ENCODE measurements at regions not wholly inside any gene's neighbourhood (a gene's known extent, or its start where the extent isn't known, plus 50 kb on each side); places are given as distances from the start of the nearest gene placed in this dataset.

DNA sequence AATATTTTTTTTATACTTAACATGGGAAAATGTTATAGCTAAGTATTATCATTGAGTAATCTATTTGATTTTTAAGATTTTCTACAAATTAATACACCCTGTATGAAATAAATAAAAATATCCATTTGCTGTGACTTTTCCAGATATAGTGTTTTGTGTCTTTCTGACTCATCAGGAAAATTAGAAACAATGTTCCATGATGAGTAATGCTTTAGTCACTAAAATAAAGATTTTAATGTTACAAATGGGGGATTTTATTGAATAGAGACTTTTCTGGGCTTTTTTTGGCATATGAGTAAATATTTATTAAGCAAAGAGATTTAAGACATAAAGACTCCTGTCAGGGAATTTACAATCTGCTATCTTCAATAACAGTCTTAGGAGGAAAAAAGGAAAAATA, 279.2 kb upstream of the NOCT start:
- in situ Hi-C loops (cut with MboI; ENCODE audit: low sequenced_read_pairs, unreplicated experiment): no loop called here
- TF ChIP-seq, protein P1, sequence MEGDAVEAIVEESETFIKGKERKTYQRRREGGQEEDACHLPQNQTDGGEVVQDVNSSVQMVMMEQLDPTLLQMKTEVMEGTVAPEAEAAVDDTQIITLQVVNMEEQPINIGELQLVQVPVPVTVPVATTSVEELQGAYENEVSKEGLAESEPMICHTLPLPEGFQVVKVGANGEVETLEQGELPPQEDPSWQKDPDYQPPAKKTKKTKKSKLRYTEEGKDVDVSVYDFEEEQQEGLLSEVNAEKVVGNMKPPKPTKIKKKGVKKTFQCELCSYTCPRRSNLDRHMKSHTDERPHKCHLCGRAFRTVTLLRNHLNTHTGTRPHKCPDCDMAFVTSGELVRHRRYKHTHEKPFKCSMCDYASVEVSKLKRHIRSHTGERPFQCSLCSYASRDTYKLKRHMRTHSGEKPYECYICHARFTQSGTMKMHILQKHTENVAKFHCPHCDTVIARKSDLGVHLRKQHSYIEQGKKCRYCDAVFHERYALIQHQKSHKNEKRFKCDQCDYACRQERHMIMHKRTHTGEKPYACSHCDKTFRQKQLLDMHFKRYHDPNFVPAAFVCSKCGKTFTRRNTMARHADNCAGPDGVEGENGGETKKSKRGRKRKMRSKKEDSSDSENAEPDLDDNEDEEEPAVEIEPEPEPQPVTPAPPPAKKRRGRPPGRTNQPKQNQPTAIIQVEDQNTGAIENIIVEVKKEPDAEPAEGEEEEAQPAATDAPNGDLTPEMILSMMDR (IDR thresholded peaks at IDR 0.05; ENCODE audit: borderline replicate concordance, control extremely low read depth, extremely low read depth, insufficient read depth, missing control alignments): no peak
- DNase-seq (ENCODE audit: low spot score): no peak

DNA sequence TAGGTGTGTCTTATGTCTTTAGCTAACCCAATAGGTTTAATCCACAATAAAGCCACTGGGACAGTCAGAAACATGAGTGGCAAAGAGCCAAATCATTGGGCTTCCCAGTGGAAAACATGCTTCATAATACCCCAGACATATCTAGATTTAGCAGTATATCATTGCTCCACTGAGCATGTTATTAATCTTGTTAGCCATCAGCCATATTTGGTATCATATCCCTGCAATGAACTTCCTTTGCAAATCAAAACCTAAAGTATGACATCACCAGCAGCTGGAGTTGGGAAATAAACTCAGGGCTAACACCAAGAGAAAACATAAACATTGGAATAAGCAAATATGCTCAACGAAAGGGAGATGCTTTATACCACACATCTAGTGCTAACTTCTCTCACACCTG, 280.8 kb upstream of the NOCT start:
- in situ Hi-C loops (cut with MboI; ENCODE audit: low sequenced_read_pairs, unreplicated experiment): no loop called here
- TF ChIP-seq, protein P1 (IDR thresholded peaks at IDR 0.05; ENCODE audit: borderline replicate concordance, control extremely low read depth, extremely low read depth, insufficient read depth, missing control alignments): no peak
- DNase-seq (ENCODE audit: low spot score): no peak

DNA sequence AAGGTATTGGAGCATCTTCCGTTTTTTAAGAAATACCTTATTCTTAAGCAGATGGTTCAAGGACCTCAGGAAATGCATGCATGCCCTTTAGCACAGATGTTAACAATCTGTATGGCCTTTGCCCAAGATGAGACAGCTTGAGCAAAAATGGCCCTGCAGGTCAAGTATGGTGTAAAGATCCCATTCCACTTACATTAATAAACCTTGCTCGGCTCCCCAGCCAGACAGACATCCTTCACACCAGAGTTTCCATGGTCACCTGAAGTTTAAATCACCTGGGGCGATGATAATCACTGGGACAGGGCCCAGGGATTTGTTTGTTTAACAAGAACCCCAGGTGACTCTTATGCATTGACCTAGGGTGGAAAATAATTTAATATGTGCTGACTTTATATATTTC, 287.0 kb upstream of the NOCT start:
- in situ Hi-C loops (cut with MboI; ENCODE audit: low sequenced_read_pairs, unreplicated experiment): no loop called here
- TF ChIP-seq, protein P1 (IDR thresholded peaks at IDR 0.05; ENCODE audit: borderline replicate concordance, control extremely low read depth, extremely low read depth, insufficient read depth, missing control alignments): no peak
- no peak for DNase-seq (ENCODE audit: low spot score)

DNA sequence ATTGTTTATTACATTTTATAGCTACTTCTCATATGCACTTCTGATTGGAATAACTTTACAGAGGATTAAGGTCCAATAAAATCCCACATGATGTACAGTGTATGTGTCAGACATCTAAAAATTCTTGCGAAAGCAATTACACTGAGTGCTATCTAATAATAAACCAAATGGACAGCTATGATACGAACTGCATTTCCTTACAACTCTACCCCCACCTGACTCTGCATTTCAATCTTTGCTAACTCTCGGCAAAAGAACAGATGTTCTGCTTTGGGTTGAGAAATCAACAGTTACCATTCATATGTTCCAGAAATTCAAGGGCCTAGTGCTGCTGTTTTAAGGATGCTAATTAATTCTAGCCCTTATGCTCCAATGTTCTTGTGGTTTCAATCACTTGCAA, 287.9 kb upstream of the NOCT start:
- no peak for DNase-seq (ENCODE audit: low spot score)
- in situ Hi-C loops (cut with MboI; ENCODE audit: low sequenced_read_pairs, unreplicated experiment): no loop called here
- TF ChIP-seq, protein P1 (IDR thresholded peaks at IDR 0.05; ENCODE audit: borderline replicate concordance, control extremely low read depth, extremely low read depth, insufficient read depth, missing control alignments): no peak

DNA sequence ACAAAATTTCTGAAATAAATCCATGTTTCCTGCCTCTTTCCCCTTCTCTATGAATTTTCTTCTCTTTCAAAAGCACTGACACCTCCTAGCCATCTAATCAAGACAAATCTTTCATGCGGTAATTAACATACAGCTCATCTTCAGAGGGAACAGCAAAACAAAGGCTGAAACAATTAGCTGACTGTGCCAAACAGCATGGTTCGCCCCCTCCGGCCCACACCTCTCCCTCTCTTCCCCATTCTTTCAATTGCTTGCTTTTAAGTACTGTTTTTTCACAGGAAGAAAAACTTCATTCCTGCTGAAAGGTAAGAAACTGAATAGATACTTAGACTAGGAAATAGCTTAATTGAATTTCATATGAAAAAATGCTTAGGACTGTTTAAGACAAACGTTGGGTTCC, 291.1 kb upstream of the NOCT start:
- DNase-seq (ENCODE audit: low spot score): no peak
- TF ChIP-seq, protein P1 (IDR thresholded peaks at IDR 0.05; ENCODE audit: borderline replicate concordance, control extremely low read depth, extremely low read depth, insufficient read depth, missing control alignments): no peak
- in situ Hi-C loops (cut with MboI; ENCODE audit: low sequenced_read_pairs, unreplicated experiment): no loop called here

DNA sequence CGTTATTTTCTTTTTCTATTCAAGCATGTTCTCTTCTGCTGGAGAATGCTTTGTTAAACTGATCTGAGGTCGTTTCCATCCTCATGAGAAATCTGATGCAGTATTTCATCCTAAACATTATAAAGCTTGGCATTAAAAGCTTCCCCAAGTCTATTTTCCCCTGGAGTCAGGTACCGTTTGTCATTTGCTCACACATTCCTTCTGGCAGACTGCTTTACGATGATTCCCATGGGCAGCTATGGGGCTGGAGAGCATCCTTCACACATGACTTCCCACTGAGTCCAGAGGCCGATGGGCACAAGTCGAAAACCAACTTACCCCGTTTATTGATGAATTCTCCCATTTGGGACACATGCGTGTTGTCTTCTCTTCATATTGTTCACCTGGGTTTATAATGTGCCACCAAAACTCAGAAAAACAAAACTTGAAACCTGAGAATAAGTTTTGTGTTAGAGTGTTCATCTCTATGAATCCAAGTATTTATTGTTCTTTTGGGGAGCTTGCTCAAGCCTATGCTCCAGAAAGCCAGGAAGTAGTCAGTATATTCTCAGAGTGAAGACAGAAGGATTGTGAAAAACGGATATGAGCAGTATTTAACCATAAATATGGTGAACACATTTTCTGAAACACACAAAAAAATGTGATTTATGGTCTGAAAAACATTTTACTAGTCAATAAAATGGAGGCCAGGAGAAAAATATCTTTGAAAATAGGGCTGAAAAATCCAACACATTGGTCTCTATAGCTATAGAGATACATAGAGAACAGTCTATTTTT, 298.8 kb upstream of the NOCT start:
- in situ Hi-C loops (cut with MboI; ENCODE audit: low sequenced_read_pairs, unreplicated experiment): no loop called here

More for the DNA sequence above, 298.8 kb upstream of the NOCT start:
- DNase-seq (ENCODE audit: low spot score): no peak
- TF ChIP-seq, protein P1 (IDR thresholded peaks at IDR 0.05; ENCODE audit: borderline replicate concordance, control extremely low read depth, extremely low read depth, insufficient read depth, missing control alignments): no peak

Data from GM13976 (cell line).